ENCODE measurements at regions not wholly inside any gene's neighbourhood (a gene's known extent, or its start where the extent isn't known, plus 50 kb on each side); places are given as distances from the start of the nearest gene placed in this dataset.

DNA sequence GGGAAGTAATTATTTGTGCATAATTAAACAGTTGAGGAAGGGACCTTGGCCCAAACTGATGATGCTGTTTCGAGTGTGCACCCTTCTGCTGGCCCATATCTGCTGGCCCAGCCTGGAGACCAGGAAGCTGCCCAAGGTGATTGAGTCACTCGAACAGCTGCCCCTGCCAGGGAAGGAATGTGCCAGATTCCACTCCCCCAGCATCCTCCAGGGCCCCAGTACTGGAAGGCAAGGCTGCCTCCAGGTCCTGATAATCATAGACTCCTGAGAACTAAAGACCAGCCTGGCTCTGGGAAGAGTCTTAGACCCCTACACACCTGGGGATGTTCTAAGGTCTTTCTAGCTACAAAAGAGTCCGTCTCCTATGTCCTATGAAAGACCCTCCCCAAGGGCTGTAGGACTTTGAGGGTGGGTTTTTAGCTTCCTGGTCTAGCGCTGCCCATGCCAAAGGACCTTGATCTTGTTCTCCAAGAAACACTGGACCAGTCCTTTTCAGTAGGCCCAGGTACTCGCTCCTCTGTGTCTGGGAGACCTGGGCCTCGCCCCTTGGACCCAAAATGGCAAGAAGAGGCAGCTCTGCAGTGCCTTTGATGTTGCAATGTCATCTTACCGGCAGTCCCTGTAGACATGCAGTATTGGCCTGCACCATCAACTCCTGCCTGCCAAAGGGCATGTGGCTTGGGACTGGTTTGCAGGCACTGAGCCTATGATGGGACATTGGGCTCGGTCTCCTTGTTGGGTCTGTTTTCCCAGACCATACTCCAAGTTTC lies 103.2 kb upstream of the GPR26 start:
- no peak for DNase-seq

DNA sequence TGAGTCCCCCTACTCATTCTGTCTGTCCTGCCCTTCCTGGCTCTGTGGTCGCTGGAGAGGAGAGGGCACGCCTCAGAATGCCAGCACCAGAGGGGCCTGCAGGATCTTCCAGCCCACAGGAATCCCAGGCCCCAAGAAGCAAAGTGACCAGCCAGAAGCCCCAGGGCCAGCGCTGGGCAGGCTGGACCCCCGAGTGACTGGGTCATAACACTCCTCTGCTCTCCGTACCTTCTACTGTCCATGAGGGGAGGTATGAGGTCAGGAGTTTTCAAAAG lies 102.6 kb upstream of the GPR26 start:
- DNase-seq: no peak

DNA sequence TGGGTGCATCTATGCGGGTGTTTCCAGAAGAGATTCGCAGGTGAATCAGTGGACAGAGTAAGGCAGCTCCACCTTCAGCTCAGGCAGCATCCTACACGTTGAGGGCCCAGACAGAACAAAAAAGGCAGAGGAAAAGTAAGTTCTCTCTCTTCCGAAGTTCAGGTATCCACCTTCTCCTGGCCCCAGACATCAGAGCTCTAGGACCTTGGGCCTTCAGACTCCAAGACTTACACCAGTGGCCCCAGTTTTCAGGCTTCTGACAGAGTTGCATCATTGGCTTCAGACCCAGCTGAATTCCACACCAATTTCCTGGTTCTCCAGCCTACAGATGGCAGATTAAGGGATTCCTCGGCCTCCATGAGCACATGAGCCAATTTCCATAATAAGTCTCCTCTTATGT lies 102.2 kb upstream of the GPR26 start:
- no peak for DNase-seq

DNA sequence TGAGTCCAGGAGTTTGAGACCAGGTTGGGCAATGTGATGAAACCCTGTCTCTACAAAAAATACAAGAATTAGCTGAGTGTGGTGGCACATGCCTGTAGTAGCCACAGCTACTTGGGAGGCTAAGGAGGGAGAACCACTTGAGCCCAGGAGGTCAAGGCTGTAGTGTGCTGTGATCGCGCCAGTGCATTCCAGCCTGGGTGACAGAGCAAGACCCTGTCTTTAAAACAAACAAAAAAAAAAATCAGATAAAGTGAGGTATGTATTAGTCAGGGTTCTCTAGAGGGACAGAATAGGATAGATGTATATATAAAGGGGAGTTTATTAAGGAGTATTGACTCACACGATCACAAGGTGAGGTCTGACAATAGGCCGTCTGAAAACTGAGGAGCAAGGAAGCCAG lies 101.5 kb upstream of the GPR26 start:
- DNase-seq: no peak

DNA sequence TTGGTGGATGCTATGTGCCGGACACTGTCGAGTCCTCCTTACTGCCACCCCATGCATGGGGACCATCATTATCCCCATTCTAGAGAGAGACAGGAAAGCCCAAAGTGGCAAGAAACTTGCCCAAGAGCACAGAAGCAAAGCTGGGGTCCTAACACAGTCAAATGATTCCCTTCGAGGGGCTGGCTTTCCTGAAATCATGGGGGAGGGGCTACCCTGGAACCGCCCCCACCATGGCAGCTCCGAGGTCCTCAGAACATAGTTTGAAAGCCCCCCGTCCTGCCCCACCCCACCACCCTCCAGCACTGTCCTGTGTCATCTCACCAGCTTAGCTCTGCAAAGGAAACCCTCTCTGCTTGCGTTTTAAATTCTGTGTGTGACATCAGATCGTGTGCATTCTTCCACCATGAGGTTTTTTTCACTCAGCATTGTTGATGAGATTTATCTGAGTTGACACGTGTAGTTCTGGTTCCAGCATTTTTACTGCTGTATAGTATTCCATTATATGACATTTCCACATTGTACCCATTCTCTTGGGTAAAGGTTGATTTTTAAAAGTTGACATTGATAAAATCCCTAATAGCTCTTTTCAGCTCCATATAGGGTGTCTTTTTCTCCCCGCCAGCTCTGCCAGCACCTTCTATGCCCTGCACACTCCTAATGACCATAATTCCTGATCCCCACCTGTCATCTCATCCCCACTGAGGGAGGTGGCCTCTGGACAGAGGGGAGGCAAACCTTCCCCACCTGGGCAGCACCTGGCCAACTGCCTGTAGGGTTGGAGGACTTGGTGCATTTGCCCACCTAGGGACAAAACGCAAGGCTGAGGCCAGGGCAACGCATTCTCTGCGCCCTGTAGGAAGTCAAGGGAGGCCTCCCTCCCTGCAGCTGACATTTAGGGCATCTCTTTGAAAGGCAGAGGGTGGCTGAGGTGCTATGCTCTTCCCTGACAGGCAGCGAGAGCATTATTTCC lies 100.2 kb upstream of the GPR26 start:
- DNase-seq: no peak

DNA sequence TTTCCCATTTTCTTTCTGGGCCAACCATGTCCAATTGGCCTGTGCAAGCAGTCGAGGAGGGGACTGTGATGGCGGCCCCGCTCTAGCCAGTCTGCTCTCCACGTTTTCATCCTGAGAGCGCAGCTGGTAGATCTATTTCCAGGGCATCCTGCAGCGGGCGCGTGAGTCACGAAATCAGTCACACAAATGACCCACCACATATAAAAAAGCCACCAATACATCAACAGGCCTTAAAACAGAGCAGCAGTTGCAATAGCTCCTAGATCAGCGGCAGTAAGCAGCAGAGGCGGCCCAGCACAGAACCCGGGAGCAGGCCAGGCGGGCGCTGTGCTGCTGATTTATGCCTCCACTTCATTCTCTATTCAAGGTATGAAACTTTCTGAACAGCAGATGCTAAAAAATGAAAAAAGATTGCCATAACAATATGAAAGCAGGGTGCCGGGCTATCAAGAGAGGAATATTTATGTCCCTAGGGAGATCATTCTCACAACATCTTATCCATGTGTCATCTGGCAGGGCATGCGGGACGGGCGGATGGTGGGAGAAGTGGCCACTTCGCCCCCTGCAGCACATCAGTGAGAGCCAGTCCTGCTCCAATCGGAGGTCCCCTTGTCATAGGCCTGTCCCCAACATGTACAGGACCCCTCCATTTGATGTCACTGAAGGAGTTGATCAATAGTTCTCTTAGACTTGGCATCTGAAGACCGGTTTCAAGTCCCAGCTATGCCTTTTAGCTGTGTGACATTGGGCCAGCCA lies 98.0 kb upstream of the GPR26 start:
- DNase-seq: peak in 1 of 2 experiments; percentile 56

DNA sequence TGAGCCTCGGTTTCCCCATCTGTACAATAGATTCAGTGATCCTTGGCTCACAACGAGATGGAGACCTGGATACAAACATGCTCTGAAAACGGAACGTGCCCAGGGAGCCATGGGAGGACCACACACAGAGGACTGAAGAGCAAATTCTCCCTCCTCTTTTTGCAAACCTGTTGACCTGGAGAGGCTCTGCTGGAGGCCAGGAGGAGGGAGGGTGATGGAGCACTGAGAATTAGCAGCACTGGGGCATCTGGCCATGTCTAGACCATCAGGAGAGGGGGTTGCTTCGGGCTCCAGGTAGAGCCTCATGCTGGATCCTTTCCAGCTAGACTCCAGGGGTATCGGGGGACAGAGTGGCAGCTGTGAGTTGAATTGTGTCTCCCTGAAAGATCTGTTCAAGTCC lies 97.4 kb upstream of the GPR26 start:
- no peak for DNase-seq

DNA sequence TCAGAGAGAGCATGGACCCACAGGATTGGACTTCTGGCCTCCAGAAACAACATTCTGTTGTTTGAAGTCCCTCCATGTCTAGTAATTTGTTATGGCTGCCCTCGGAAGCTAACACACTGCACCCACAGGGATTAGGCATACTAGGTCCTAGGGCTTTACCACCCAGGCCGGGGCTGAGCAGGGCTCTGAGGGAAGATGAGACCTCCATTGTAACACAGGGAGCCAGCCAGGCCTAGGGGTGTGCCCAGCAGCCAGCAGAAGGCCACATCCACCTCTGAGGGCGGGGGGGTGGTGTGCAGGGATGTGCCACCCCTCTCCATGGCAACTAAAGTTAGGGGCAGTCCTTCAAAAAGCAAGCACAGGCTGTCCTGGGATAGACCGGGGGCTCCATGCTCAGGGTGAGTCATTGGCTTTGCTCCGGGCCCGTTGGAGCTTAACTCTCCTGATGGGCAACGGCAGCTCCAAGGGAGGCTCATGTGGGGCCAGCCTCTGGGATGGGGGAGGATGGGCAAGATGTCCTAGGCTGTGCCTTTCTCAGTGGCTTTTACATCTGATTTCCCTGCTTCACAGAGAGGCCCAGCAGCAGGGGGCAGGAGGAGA lies 96.6 kb upstream of the GPR26 start:
- no peak for DNase-seq

DNA sequence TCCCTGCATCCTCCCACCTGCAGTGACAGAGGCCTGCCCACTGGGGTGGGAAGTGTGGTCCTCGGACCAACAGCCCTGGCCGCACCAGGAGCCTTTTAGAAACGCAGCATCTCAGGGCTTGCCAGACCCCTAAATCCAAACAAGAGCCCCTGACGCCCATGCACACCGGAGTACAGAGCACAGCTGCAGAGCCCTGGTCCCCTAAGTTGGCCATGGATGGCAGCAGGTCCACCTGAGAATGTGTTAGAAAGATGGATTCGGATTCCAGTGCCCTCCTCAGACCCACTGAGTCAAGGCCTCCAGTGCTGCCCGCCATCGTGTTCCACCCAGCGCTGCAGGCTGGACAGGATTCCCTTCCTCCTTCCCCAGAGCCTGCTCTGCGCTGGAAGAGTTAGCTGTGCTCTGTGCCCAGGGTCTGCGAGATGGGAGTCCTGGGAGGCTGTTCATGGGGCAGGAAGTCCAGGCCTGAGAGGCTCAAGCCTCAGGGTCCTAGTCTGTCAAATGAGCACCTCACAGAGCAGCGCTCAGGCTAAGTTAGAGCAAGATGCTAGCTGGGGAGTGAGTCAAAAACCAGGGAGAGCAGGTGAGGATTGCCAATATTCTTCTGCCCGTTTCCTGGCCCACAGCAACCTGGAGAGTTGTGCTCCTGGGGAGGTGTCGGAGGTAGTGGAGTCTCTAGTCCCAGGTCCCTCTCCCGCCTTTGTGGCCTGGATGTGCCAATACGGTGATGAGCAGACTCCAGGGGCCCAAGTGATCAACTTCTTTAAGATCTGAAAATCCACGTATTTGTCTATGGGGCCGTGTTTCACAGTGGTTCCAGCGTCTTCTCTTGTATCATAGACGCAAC lies 95.9 kb upstream of the GPR26 start:
- DNase-seq: no peak

DNA sequence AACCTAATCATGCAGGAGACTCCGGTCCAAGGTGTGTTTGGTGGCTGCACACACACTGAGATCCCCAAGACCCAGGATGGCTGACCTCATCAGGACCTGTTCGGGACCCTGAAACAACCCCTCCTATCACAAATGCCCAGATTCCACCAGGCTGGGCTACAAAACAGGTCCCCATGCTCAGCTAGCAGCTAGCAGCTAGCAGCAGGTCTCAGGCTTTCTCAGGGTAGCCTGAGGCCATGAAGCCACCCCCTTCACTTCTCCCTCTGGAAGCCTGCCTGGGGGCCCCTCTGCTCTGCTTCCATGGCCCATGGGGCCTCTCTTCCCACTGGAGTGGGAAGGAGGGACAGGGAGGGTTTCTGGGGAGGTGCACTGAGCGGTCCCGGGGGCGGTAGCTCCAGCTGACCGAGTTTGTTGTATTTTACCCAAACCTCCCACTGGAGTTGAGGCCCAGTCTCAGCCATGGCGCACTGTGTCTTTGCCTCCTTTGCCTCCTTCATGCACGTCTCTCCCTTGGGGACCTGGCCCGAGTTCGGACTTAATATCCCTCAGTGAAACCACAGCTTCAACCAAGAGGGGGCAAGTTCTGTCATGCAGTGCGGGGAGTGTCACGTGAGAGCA lies 95.1 kb upstream of the GPR26 start:
- no peak for DNase-seq

DNA sequence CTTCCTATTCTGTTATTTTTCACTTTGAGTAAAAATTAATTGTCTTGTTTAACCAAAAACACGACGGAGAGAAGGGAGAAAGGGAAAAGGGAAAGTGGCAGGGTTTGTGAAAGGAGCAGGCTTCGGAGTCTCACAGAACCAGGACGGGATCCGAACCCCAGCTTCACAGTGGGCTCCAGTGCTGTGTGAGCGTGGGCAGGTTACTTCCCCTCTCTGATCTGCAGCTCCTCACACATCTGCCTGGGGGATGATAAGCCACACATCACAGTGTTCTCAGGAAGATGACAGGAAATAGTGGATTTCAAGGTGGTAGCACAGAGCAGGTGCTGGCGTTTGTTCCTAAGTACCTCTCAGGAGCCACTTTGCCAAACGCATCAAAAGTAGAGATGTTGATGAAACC lies 94.2 kb upstream of the GPR26 start:
- no peak for DNase-seq

DNA sequence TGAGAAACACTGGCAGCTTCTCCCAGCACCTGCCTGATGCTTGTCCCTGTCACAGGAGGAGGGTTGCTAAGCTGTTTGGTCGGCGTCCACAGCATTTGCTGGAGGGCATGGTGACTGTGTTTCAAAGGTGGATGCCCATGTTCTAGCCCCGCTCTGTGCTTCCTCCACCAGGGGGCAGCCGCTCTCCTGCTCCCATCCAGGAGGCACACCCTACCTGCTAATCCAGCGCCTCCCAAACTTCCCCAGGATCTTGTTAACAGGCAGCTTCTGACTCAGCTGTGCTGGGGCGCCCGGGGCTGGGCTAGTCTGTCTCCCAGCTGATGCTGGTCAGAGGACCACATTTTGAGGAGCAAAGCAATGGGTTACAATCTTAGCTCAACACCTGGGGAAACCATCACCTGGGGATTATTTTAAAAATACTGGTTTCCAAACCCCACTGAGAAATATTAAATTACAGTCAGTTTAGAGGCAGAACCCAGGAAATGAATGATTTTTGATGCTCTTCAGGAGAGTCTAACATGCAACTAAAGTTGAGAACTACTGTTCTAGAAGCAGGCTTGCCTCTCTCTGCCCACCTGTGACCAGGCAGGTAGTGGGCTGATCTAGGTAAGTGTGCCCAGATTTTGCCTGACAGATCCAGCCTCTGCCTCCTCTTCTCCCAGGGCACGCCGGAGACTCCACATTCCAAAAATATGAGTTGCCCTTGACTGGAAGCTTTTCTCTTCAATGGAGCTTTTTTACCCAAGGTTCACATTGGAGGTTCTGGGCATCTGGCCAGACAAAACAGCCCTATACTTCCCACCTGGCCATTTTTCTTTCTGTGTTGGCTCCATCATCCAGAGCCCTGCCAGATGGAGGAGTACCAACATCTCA lies 92.7 kb upstream of the GPR26 start:
- DNase-seq: peak; percentile 15 to 32

DNA sequence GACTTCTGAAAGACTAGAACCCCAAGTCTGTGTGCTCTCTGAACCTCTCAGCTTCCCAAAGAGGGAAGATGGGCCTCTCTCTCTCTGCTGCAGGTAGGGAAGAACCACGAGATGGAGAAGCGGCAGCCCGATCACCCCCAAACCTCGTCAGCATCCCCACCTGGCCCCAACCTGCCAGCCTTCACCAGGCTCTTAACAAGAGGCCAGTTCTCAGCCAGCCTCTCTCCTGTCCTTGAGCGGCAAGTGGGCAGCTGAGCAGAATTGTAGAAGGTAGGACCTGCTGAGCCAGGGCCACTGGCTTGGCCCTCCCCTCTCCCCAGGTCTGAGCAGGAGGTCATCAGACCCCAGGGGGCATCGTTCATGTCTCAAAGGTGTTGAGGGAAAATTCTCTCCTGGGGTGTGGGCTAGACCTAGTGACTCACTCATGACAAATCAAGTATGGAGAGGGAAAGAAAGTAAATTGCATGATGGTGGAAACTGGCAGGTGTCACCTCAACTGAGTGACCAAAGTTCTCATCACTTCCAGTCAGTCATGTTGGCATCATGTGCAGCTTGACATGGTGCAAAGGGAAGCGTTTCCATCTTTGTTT lies 92.0 kb upstream of the GPR26 start:
- no peak for DNase-seq

DNA sequence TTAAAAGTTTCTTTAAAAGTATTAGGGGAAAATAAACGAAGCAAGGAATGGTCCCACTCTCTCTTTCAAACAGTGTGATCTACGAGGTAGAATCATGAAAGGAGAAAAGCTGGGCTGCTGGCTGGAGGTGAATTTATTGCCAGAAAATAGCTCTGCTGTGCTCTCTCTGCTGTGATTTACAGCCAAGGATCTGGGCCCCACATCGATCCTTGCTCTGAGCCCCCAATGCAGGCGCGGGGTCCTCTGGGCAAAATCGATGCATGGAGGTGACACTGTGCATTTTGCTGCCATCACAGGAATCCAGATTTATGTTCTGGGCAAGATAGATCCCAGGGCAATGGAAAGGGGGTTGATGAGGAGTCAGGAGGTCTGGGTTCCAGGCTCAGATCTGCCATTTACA lies 91.0 kb upstream of the GPR26 start:
- no peak for DNase-seq

DNA sequence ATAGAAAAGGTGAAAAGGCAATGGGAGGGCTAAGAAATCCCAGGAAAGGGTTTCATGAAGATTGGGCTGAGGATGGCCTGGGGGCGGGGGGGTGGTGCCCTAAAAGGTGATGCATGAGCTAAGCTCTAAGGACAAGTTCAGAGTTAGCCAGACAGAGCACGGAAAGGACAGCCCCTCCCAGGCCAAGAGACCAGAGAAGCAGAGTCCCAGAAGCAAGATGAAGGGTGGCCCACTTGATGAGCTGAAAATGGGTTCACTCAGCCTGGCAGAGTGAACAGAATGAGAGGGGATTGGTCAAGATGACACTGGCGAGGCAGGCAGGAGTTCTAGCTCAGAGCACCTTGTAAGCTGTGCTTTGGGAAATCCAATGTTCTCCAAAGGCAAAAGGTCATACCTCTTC lies 89.4 kb upstream of the GPR26 start:
- no peak for DNase-seq

DNA sequence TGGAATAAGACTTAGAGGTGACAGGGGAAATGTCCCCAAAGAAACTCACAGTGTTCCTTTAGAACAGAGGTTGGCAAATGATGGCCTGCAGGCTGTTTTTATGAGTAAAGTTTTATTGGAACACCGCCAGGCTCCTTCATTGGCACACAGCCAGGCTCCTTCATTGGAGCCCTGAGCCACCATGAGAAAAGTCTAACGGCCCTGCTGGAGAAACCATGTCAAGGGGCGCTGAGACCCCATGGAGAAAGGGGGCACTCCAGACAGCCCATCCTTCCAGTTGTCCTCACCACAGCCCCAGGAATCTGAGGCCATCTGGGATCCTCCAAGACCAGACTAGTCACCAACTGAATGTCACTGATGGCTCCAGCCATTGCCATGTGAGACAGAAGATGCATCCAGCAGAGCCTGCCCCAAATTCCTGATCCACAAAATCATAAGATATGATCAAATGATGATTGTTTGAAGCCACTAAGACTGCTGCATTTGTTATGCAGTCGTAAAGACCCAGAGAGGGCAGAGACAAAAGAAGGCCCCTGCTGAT lies 88.2 kb upstream of the GPR26 start:
- DNase-seq: no peak

DNA sequence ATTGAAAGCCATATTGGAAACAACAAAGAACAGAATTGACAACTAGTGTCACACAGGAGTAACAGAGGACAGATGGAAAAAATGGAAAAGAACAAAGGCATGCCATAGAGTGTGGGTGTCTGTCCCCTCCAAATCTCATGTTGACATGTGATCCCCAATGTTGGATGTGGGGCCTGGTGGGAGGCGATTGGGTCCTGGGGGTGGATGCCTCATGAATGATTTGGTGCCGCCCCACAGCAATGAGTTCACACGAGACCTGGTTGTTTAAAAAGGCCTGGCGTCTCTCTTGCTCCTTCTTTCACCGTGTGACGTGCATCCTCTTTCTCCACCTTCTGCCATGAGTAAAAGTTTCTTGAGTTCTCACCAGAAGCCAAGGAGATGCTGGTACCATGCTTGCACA lies 87.4 kb upstream of the GPR26 start:
- DNase-seq: no peak

DNA sequence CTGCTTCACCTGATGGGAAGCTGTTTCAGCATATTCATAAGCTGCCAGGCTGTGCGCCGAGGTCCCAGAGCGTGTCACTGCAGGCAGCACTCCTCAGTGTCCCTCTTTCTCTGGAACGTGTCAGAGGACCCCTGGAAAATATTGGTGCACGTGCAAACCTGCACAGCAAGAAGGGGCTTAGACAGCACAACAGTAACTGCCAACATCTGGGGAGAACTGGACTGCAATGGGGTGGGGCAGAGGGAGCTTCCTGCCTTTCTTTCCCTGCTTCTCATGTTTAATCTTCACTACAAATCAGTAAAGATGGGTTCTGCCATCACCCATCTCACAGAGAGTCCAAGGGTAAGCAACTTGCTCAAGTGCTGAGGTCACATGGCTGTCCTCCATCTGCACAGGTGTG lies 86.5 kb upstream of the GPR26 start:
- no peak for DNase-seq

DNA sequence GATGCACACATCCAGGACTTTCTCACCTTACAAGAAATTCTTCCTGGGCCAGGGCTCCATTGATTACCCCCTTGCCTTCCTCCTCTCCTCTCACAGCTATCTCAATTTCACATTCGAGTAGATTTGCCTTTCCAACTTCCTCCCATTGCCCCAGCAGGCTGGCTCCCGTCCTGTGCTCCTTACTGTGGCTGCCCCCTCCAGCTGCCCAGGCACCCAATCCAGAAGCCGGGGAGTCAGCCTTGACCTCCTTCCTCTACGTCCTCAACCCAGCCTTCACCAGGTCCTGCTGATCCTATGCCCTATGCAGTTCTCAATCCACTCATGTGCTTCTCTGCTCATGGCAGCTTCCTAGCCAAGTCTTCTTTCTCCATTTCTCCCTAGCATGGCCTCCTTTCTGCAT lies 85.7 kb upstream of the GPR26 start:
- no peak for DNase-seq

DNA sequence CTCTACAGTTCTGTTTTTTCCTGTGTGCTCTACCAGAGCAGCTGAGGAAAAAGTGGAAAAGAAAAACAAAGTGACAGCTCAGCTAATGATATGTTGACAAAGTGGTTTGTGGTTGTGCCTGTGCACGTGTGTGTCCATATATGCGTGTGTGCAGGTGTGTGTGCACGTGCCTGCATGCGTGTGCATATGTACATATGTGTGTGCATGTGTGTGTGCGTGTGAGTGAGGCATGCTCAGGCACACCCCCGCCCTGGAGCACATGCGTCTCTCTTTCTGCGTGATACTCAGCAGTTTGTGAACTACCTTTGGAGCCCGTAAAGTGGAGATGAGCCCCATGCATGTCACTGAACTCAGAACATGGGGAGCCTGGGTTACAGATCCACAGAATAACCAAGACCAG lies 84.5 kb upstream of the GPR26 start:
- DNase-seq: no peak

All from NCI-H524 (cell line).